K562 (cell line): ENCODE measurements at regions not wholly inside any gene's neighbourhood (a gene's known extent, or its start where the extent isn't known, plus 50 kb on each side); places are given as distances from the start of the nearest gene placed in this dataset.

Experiments used
- ATAC-seq: fragments of 200-7000 bp; cut with Tn5 transposase; 3 replicates; pipeline ENCODE4 v1.9.1; 2020; ENCODE audit warnings: moderate library complexity
- BruUV-seq: library from RNA; stranded (reverse); fragments of 400-500 nt; replicated peaks from 2 replicates; lab custom pipeline; 2021; lab: Mats Ljungman, UMichigan
- CTCF ChIA-PET: fragments of 300-600 bp; formaldehyde crosslinking; extraction: SDS; loops from one replicate; lab custom pipeline; 2021; ENCODE audit warnings: low intra/inter-chr PET ratio; lab: Yijun Ruan, JAX
- POLR2A ChIA-PET: fragments of 300-600, 350-650 bp; sonication (Branson Sonifier 250); formaldehyde crosslinking; extraction: SDS; loops from one replicate; lab custom pipeline; 2021; ENCODE audit warnings: antibody characterized with exemption, inconsistent platforms; lab: Yijun Ruan, JAX
- DNase-seq, 4 experiments: peaks; one replicate each; pipeline versions ENCODE4 v3.0.0 to v3.0.0-alpha.2; 2011 to 2018; ENCODE audit warnings: low spot score in 3 of 4, mixed read lengths in 3 of 4; ENCODE audit errors: extremely low read depth in 1 of 4
- FAIRE-seq: peaks from 2 replicates; lab custom pipeline; 2011; peaks lifted over from hg19 to GRCh38; lab: Jason Lieb, UNC
- H2AFZ ChIP-seq: 2 replicates; pipeline ENCODE4 v1.6.0; 2011; ENCODE audit warnings: low read depth, low read length, control low read depth, inconsistent platforms
- H3K27ac ChIP-seq: fragments of 200-600 bp; 3 replicates; pipeline ENCODE4 v1.8.0; 2011; ENCODE audit warnings: low read depth, mild to moderate bottlenecking, control low read depth, inconsistent platforms, low read length, moderate library complexity, mixed read lengths; ENCODE audit errors: extremely low read depth
- H3K27me3 ChIP-seq, 2 experiments: fragments of 300-600 bp in 1 of 2; 2 replicates in 1 of 2; 3 replicates in 1 of 2; pipeline versions ENCODE4 v1.6.0 to v1.8.0; 2011; ENCODE audit warnings: inconsistent platforms in 2 of 2, low read length in 2 of 2, mild to moderate bottlenecking in 1 of 2, mixed read lengths in 1 of 2, moderate library complexity in 1 of 2; ENCODE audit not compliant: control insufficient read depth in 2 of 2, insufficient read depth in 2 of 2
- H3K36me3 ChIP-seq: fragments of 300-600 bp; 3 replicates; pipeline ENCODE4 v1.8.0; 2011; ENCODE audit warnings: mild to moderate bottlenecking, low read length, inconsistent platforms; ENCODE audit not compliant: control insufficient read depth, insufficient read depth
- H3K4me1 ChIP-seq, 2 experiments: fragments of 200-600 bp in 1 of 2; replicated peaks in 1 of 2; 2 replicates in 1 of 2; 3 replicates in 1 of 2; pipeline versions ENCODE4 v1.5.1 to v1.8.0; 2011; ENCODE audit warnings: inconsistent platforms in 2 of 2, low read length in 2 of 2, mild to moderate bottlenecking in 1 of 2, mixed read lengths in 1 of 2, moderate library complexity in 1 of 2; ENCODE audit not compliant: control insufficient read depth in 2 of 2, insufficient read depth in 2 of 2
- H3K4me2 ChIP-seq: 2 replicates; pipeline ENCODE4 v1.6.1; 2011; ENCODE audit warnings: low read length, control low read depth, inconsistent platforms, mixed read lengths; ENCODE audit not compliant: insufficient read depth
- H3K4me3 ChIP-seq: fragments of 200-600 bp; sonication (generic), shearing (Covaris generic); 2 replicates; pipeline ENCODE4 v1.5.1; 2016; ENCODE audit warnings: control low read depth, inconsistent platforms
- H3K79me2 ChIP-seq: fragments of 200-600 bp; 3 replicates; pipeline ENCODE4 v1.8.0; 2011; ENCODE audit warnings: low read length, inconsistent platforms; ENCODE audit not compliant: control insufficient read depth, insufficient read depth
- H3K9ac ChIP-seq, 2 experiments: 2 replicates each; pipeline versions ENCODE4 v1.6.0 to v1.6.1; 2011; ENCODE audit warnings: low read depth in 2 of 2, low read length in 2 of 2, control low read depth in 1 of 2, inconsistent platforms in 1 of 2, mild to moderate bottlenecking in 1 of 2, mixed read lengths in 1 of 2; ENCODE audit not compliant: insufficient read depth in 1 of 2
- H3K9me1 ChIP-seq: one replicate; pipeline ENCODE4 v1.6.0; 2011; ENCODE audit warnings: inconsistent platforms, mild to moderate bottlenecking, low read length, moderate library complexity; ENCODE audit not compliant: control insufficient read depth, insufficient read depth
- H3K9me3 ChIP-seq: replicated peaks from 2 replicates; pipeline ENCODE4 v1.5.1; 2011; ENCODE audit warnings: low read depth, low read length, inconsistent platforms; ENCODE audit not compliant: control insufficient read depth, insufficient read depth
- H4K20me1 ChIP-seq: replicated peaks from 2 replicates; pipeline ENCODE4 v1.6.1; 2011; ENCODE audit warnings: low read length, inconsistent platforms, mixed read lengths; ENCODE audit not compliant: control insufficient read depth, insufficient read depth
- AFF1 ChIP-seq, 2 experiments: fragments of 450-650 bp; IDR thresholded peaks; 2 replicates each; pipeline ENCODE4 v1.6.1; 2018; ENCODE audit warnings: mild to moderate bottlenecking in 2 of 2, low read depth in 1 of 2; ENCODE audit not compliant: partially characterized antibody in 2 of 2
- BACH1 ChIP-seq: fragments of 200-800 bp; sonication (Bioruptor generic); IDR thresholded peaks from 2 replicates; pipeline ENCODE4 v1.6.1; 2016; ENCODE audit warnings: missing genetic modification characterization, missing compliant biosample characterization
- CBX5 ChIP-seq: IDR thresholded peaks from 2 replicates; pipeline ENCODE4 v1.6.1; 2014; ENCODE audit warnings: low read depth, borderline replicate concordance
- CCNT2 ChIP-seq: IDR thresholded peaks from 2 replicates; pipeline ENCODE4 v1.6.1; 2011; ENCODE audit warnings: borderline replicate concordance, low read depth, mild to moderate bottlenecking, moderate library complexity, mixed read lengths, low read length; ENCODE audit not compliant: insufficient read length; ENCODE audit errors: extremely low read depth
- HDAC3 ChIP-seq: fragments of 450-650 bp; IDR thresholded peaks from 2 replicates; pipeline ENCODE4 v1.6.1; 2018; ENCODE audit warnings: borderline replicate concordance, mild to moderate bottlenecking, moderate library complexity; ENCODE audit not compliant: partially characterized antibody
- HINFP ChIP-seq: fragments of 450-650 bp; conservative IDR thresholded peaks from 2 replicates; pipeline ENCODE4 v1.6.1; 2016; ENCODE audit warnings: missing genetic modification characterization, low read depth, mild to moderate bottlenecking, control low read depth, missing compliant biosample characterization
- ILF3 ChIP-seq: fragments of 450-650 bp; IDR thresholded peaks from 2 replicates; pipeline ENCODE4 v1.6.1; 2018; ENCODE audit warnings: antibody characterized with exemption, mild to moderate bottlenecking, moderate library complexity, borderline replicate concordance
- KDM4B ChIP-seq, 2 experiments: fragments of 450-650 bp in 1 of 2; sonication (generic) in 1 of 2; IDR thresholded peaks; 2 replicates each; pipeline ENCODE4 v1.6.1; 2016 to 2017; ENCODE audit warnings: borderline replicate concordance in 2 of 2, antibody characterized with exemption in 1 of 2, low read depth in 1 of 2, mild to moderate bottlenecking in 1 of 2
- MAX ChIP-seq: sonication (generic); formaldehyde crosslinking; IDR thresholded peaks from 2 replicates; pipeline ENCODE4 v1.9.0; 2022; ENCODE audit warnings: mild to moderate bottlenecking, missing genetic modification reagents
- TEAD4 ChIP-seq, 2 experiments: sonication (generic) in 1 of 2; formaldehyde crosslinking in 1 of 2; IDR thresholded peaks; 2 replicates each; pipeline versions ENCODE4 v1.6.1 to v1.8.0; 2012 to 2022; ENCODE audit warnings: borderline replicate concordance in 1 of 2, inconsistent platforms in 1 of 2, low read length in 1 of 2, mild to moderate bottlenecking in 1 of 2, missing genetic modification reagents in 1 of 2
- ZBTB8A ChIP-seq: fragments of 450-650 bp; IDR thresholded peaks from 2 replicates; pipeline ENCODE4 v1.6.1; 2018; ENCODE audit warnings: mild to moderate bottlenecking, moderate library complexity; ENCODE audit not compliant: partially characterized antibody
- ZNF253 ChIP-seq: fragments of 250-450 bp; sonication (Bioruptor Pico); conservative IDR thresholded peaks from 2 replicates; pipeline ENCODE4 v1.6.1; 2021; ENCODE audit warnings: mild to moderate bottlenecking
- ZNF785 ChIP-seq: fragments of 250-450 bp; sonication (Bioruptor Pico); IDR thresholded peaks from 2 replicates; pipeline ENCODE4 v1.4.0; 2020; ENCODE audit warnings: mild to moderate bottlenecking
- WGBS: fragments of 100-300 bp; shearing (Covaris generic); methylation state at CpG from one replicate; pipeline ENCODE4 v1.1.6; 2016; ENCODE audit warnings: low coverage, mixed read lengths; ENCODE audit not compliant: insufficient coverage; ENCODE audit errors: missing lambda C conversion rate; 5-methylcytosine and 5-hydroxymethylcytosine counted together
- in situ Hi-C: fragments of 300-500 bp; cut with MboI; formaldehyde crosslinking; loops from 4 replicates; pipeline ENCODE4 v1.15.0; 2018; ENCODE audit warnings: inconsistent platforms, mixed read lengths
- intact Hi-C: fragments of 100-400 bp; cut with micrococcal nuclease; formaldehyde crosslinking; loops from 2 replicates; pipeline ENCODE4 v1.14.2; 2022

- Histone ChIP-seq H3K4me1 (no peaks in the 10 kb centered on the region), H3K9me3 (no peaks in the 10 kb centered on the region), H3K4me3 (no peak overlapping the region), H3K9ac (no peak overlapping the region), H4K20me1 (no peaks in the 10 kb centered on the region), H3K27ac (no peak overlapping the region), H3K36me3 (no peaks in the 10 kb centered on the region), H3K9me1 (no peaks in the 10 kb centered on the region), H2AFZ (no peak overlapping the region), H3K4me2 (no peak overlapping the region), H3K79me2 (no peaks in the 10 kb centered on the region), H3K27me3 (peaks cover 6 to 13% of the 10 kb centered on the region in 2 experiments; a peak in 4 of 5 replicates)
- FAIRE-seq = no peak
- no TSS peak for BruUV-seq
- in situ Hi-C loops = no loop called here
- ChIA-PET CTCF (no interaction called here), POLR2A (no interaction called here)
- 0% methylated on average over 4 of the region's 4 CpGs for WGBS
- no peak for ATAC-seq
- intact Hi-C loops = no loop called here
- DNase-seq = no peak
- TF ChIP-seq KDM4B (IDR thresholded peaks at IDR 0.05; ENCODE audit: borderline replicate concordance in 2 of 2, low read depth in 1 of 2) (no peak), ILF3 (no peak), AFF1 (IDR thresholded peaks at IDR 0.05; ENCODE audit: low read depth in 1 of 2, partially characterized antibody in 2 of 2) (no peak), TEAD4 (IDR thresholded peaks at IDR 0.05; ENCODE audit: low read length) (no peak), TEAD4 (CRISPR knock-in tag; IDR thresholded peaks at IDR 0.05; ENCODE audit: borderline replicate concordance) (no peak), MAX (CRISPR knock-in tag) (no peak), HINFP (tag) (no peak), ZNF253 (CRISPR knock-in tag) (no peak), ZBTB8A (no peak), ZNF785 (CRISPR knock-in tag) (no peak), CBX5 (no peak), BACH1 (no peak), HDAC3 (no peak), CCNT2 (no peak)
These were observed 202.3 kb upstream of the RASGEF1B start for GRCh38 chr4:81673961-81674360.
